GM18519 (cell line): ENCODE measurements at regions not wholly inside any gene's neighbourhood (a gene's known extent, or its start where the extent isn't known, plus 50 kb on each side); places are given as distances from the start of the nearest gene placed in this dataset.
"Not testable (repeated sequence)": the region's sequence is repeated elsewhere in the genome, so short reads cannot be mapped to it uniquely, and the experiment has no call there.

ENCODE experiments used
- ATAC-seq: cut with Tn5 transposase; IDR thresholded peaks from one replicate; pipeline ENCODE4 v1.9.1; 2021; ENCODE audit warnings: mild to moderate bottlenecking, moderate library complexity; ENCODE audit not compliant: unreplicated experiment, low FRiP score

GRCh38 chr22:48825802-48826520 is 1001.7 kb downstream of the BRD1 start:
- no peak for ATAC-seq

- no peak for ATAC-seq
These were observed 1002.7 kb downstream of the BRD1 start for GRCh38 chr22:48824712-48825651.

- no peak for ATAC-seq
These were observed 1003.7 kb downstream of the BRD1 start for GRCh38 chr22:48823941-48824340.

GRCh38 chr22:48822278-48823233 is 1005.1 kb downstream of the BRD1 start:
- ATAC-seq: no peak

GRCh38 chr22:48821727-48822126 is 1005.9 kb downstream of the BRD1 start:
- no peak for ATAC-seq

GRCh38 chr22:48821346-48821690 is 1006.4 kb downstream of the BRD1 start:
- no peak for ATAC-seq

- ATAC-seq: no peak
These were observed 1007.0 kb downstream of the BRD1 start for GRCh38 chr22:48820481-48821345.

- ATAC-seq: no peak
These were observed 1007.7 kb downstream of the BRD1 start for GRCh38 chr22:48819961-48820360.

GRCh38 chr22:48819232-48819631 is 1008.4 kb downstream of the BRD1 start:
- ATAC-seq: no peak

GRCh38 chr22:48817491-48817890 is 1010.2 kb downstream of the BRD1 start:
- ATAC-seq: not testable (repeated sequence)

- no peak for ATAC-seq
These were observed 1015.8 kb downstream of the BRD1 start for GRCh38 chr22:48811885-48812284.

- ATAC-seq: no peak
These were observed 1019.4 kb downstream of the BRD1 start for GRCh38 chr22:48808038-48808960.

- no peak for ATAC-seq
These were observed 1020.5 kb downstream of the BRD1 start for GRCh38 chr22:48807155-48807554.

- no peak for ATAC-seq
These were observed 1021.4 kb downstream of the BRD1 start for GRCh38 chr22:48806227-48806781.

GRCh38 chr22:48805516-48805915 is 1022.2 kb downstream of the BRD1 start:
- ATAC-seq: no peak

- no peak for ATAC-seq
These were observed 1022.8 kb downstream of the BRD1 start for GRCh38 chr22:48804811-48805301.

GRCh38 chr22:48803948-48804810 is 1023.5 kb downstream of the BRD1 start:
- ATAC-seq: no peak
